22Rv1 (cell line): ENCODE measurements at regions not wholly inside any gene's neighbourhood (a gene's known extent, or its start where the extent isn't known, plus 50 kb on each side); places are given as distances from the start of the nearest gene placed in this dataset.
"Not testable (repeated sequence)": the region's sequence is repeated elsewhere in the genome, so short reads cannot be mapped to it uniquely, and the experiment has no call there.

Experiments
- H3K27ac ChIP-seq: fragments of 450-650 bp; 2 replicates; pipeline ENCODE4 v1.5.1; 2017
- CTCF ChIP-seq: fragments of 450-650 bp; IDR thresholded peaks from 2 replicates; pipeline ENCODE4 v1.5.1; 2017; ENCODE audit warnings: mild to moderate bottlenecking
- ZFX ChIP-seq: fragments of 450-650 bp; IDR thresholded peaks from 2 replicates; pipeline ENCODE4 v1.6.1; 2017; ENCODE audit warnings: antibody characterized with exemption, borderline replicate concordance

- TF ChIP-seq CTCF (no peak), ZFX (no peak)
- H3K27ac ChIP-seq: no peak overlapping the region
These were observed 1204.1 kb downstream of the OLFM4 start for GRCh38 chr13:54232700-54233099.

- no peak overlapping the region for H3K27ac ChIP-seq
These were observed 1206.0 kb downstream of the OLFM4 start for GRCh38 chr13:54234607-54235006.

GRCh38 chr13:54241719-54242118 lies 1213.1 kb downstream of the OLFM4 start:
- H3K27ac ChIP-seq: no peak overlapping the region
- TF ChIP-seq ZFX: no peak
- TF ChIP-seq CTCF: no peak

More at GRCh38 chr13:54234607-54235006, 1206.0 kb downstream of the OLFM4 start:
- TF ChIP-seq ZFX: no peak
- TF ChIP-seq CTCF: no peak

- H3K27ac ChIP-seq: no peak overlapping the region
- TF ChIP-seq CTCF (no peak), ZFX (no peak)
These were observed 1219.7 kb downstream of the OLFM4 start for GRCh38 chr13:54248306-54248705.

GRCh38 chr13:54261856-54262255 lies 1233.2 kb downstream of the OLFM4 start:
- no peak for TF ChIP-seq CTCF
- no peak for TF ChIP-seq ZFX
- no peak overlapping the region for H3K27ac ChIP-seq

GRCh38 chr13:54263868-54264267 lies 1235.3 kb downstream of the OLFM4 start:
- no peak for TF ChIP-seq ZFX
- no peak for TF ChIP-seq CTCF

GRCh38 chr13:54267253-54267668 lies 1238.6 kb downstream of the OLFM4 start:
- H3K27ac ChIP-seq: not testable (repeated sequence)

More at GRCh38 chr13:54263868-54264267, 1235.3 kb downstream of the OLFM4 start:
- H3K27ac ChIP-seq: no peak overlapping the region

GRCh38 chr13:54268013-54268695 lies 1239.5 kb downstream of the OLFM4 start:
- not testable (repeated sequence) for H3K27ac ChIP-seq
